AG04449 (cell line): ENCODE measurements at regions not wholly inside any gene's neighbourhood (a gene's known extent, or its start where the extent isn't known, plus 50 kb on each side); places are given as distances from the start of the nearest gene placed in this dataset.

ENCODE experiments used
- CTCF ChIA-PET: fragments of 350-600 bp; formaldehyde crosslinking; extraction: SDS; loops from one replicate; lab custom pipeline; 2021; ENCODE audit warnings: antibody characterized with exemption; lab: Yijun Ruan, JAX
- POLR2A ChIA-PET: fragments of 400-600, 350-600 bp; formaldehyde crosslinking; extraction: SDS; loops from one replicate; lab custom pipeline; 2020; ENCODE audit warnings: antibody characterized with exemption, inconsistent platforms; lab: Yijun Ruan, JAX
- DNase-seq: peaks from one replicate; pipeline ENCODE4 v3.0.0-alpha.2; 2010; ENCODE audit warnings: low read depth, low spot score
- H3K4me3 ChIP-seq: 2 replicates; pipeline ENCODE4 v1.5.1; 2011; ENCODE audit warnings: low read depth, mild to moderate bottlenecking, control low read depth, low read length
- TF ChIP-seq, protein P1 (sequence below): IDR thresholded peaks from one replicate; pipeline ENCODE4 v1.5.1; 2011; ENCODE audit warnings: mild to moderate bottlenecking, moderate library complexity, low read length, control low read depth, inconsistent platforms; ENCODE audit not compliant: insufficient read depth; ENCODE audit errors: missing control alignments

DNA sequence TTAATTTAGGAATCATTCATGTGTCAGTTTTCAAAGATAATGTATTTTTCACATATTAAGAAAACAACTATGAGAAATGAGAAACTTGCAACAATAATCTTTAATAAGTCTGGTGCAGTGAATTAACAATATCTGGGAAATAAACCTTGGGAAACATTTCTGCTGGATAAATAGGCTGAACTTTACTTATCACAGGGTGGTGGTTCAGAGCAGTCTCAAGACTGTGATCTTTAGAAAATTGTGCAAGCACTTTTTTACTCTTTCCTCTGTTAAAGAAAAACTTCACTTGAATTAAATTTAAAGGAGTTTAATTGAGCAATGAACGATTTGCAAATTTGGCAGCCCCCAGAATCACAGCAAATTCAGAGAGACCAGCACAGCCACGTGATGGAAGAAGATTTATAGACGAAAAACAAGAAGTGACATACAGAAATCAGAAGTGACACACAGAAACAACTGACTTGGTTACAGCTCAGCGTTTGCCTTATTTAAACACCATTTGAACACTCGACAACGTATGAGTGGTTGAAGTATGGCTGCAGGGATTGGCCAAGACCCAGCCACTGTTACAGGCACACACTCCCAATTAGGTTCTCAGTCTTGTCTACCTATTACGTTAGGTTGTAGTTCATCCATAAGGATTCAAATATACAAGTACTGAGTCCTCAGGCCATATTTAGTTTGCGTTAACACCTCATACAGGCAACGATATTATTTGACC lies 631.9 kb downstream of the SLCO4C1 start:
- no peak for DNase-seq
- TF ChIP-seq, protein P1, sequence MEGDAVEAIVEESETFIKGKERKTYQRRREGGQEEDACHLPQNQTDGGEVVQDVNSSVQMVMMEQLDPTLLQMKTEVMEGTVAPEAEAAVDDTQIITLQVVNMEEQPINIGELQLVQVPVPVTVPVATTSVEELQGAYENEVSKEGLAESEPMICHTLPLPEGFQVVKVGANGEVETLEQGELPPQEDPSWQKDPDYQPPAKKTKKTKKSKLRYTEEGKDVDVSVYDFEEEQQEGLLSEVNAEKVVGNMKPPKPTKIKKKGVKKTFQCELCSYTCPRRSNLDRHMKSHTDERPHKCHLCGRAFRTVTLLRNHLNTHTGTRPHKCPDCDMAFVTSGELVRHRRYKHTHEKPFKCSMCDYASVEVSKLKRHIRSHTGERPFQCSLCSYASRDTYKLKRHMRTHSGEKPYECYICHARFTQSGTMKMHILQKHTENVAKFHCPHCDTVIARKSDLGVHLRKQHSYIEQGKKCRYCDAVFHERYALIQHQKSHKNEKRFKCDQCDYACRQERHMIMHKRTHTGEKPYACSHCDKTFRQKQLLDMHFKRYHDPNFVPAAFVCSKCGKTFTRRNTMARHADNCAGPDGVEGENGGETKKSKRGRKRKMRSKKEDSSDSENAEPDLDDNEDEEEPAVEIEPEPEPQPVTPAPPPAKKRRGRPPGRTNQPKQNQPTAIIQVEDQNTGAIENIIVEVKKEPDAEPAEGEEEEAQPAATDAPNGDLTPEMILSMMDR = no peak
- H3K4me3 ChIP-seq = no peak overlapping the region
- ChIA-PET CTCF (no interaction called here), POLR2A (no interaction called here)

DNA sequence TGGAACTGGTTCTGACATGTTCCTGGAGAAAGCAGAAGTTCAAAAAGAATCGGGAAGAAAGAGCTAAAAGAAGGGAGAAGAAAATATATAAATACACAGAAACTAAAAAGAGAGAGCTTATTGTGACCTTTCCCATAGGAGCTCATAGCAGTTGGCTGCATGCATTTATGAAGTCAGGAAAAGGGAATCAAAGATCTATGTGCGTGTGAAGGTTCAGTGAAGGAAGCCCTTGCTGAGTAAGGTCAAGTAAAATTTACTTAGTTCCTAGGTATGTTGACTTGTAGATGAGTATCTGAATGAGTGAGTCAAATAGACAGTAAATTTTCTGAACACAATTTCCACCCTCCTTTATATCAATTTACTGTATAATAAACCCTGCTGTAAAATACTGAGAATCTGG lies 632.5 kb downstream of the SLCO4C1 start:
- ChIA-PET POLR2A (interaction anchor here (0.6 kb wide), 1 partner anchor 29 kb away, joined by 3 read pairs; no protein-coding TSS in a partner anchor), CTCF (interaction anchor here (1.2 kb wide), 1 partner anchor 15 kb away, joined by 4 read pairs; no protein-coding TSS in a partner anchor)
- TF ChIP-seq, protein P1 = no peak

DNA sequence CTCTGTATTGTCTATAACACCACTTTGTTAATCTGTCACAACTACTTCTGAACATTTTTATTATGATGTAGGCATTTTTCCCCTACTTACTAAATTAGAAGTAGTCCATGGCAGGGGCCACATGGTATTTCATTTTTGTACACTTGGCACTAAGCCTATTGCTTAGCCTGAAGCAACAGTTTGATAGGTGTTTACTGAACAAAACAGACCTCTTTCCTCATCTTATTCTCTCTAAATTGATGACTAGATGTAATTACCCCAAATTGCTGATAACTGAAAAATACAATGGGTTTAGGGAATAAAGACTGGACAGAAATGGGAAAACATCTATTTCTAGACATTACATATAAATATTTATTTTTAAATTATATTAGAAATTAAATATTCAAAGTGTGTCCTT lies 633.8 kb downstream of the SLCO4C1 start:
- no peak for DNase-seq
- POLR2A ChIA-PET = no interaction called here
- TF ChIP-seq, protein P1 = no peak
- CTCF ChIA-PET = no interaction called here
- H3K4me3 ChIP-seq = no peak overlapping the region

More for the DNA sequence above, 632.5 kb downstream of the SLCO4C1 start:
- no peak for DNase-seq
- H3K4me3 ChIP-seq = no peak overlapping the region

DNA sequence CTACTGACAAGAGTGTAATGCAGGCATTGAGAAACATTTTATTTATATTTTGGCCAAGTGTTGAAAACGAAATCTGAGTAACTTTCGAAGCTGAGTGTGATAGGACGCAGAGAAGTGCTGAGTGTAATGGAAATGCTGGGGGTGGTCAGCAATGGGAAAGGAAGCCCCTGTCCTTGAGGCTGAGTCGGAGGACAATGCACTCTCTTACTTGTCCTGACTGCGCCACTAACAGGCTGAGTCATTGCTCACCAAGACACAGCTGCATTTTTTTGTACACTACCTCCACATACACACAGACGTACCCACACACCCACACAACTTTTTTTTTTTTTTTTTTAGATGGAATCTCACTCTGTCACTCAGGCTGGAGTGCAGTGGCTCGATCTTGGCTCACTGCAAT lies 637.7 kb downstream of the SLCO4C1 start:
- CTCF ChIA-PET = no interaction called here
- POLR2A ChIA-PET = no interaction called here
- no peak for DNase-seq
- TF ChIP-seq, protein P1 = no peak
- no peak overlapping the region for H3K4me3 ChIP-seq

DNA sequence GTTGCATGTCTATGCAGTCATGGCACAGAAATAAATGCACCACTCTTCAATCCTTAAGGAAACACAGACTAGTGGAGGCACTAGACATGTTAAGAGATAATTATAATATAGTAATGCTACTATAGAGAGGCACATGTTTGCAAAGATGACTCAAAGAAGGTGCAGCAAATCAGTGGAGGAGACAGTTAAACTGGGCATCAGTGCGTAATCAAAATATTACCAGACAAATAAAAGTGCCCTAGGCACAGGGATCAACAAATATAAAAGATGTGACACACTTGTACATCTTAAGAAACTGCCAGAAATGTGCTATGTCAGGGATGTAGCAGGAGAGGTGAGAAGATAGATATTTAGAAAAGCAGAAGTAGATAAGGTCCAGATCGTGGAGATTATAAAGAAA lies 642.1 kb downstream of the SLCO4C1 start:
- ChIA-PET POLR2A (no interaction called here), CTCF (no interaction called here)
- no peak overlapping the region for H3K4me3 ChIP-seq
- no peak for DNase-seq
- TF ChIP-seq, protein P1 = no peak

DNA sequence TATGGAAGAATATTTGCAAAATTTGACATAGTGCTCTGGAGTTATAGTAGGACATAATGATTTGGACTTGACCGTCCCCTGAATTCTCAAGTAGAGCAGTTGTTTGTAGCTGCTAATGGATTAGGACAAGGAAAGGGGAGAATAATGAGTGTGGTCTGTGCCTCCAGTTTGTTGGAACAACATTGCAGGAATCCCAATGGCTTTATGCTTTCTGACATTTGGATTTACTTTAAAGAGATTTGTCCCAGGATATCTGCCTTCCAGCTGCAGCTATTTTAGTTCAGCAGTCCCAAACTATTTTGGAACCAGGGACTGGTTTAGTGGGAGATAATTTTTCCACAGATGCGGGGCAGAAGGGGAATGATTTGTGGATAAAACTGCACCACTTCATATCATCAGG lies 648.2 kb downstream of the SLCO4C1 start:
- no peak overlapping the region for H3K4me3 ChIP-seq
- ChIA-PET CTCF (no interaction called here), POLR2A (no interaction called here)
- no peak for DNase-seq
- TF ChIP-seq, protein P1 = no peak
